Posterior cingulate gyrus (tissue), 11 donors: ENCODE measurements at regions not wholly inside any gene's neighbourhood (a gene's known extent, or its start where the extent isn't known, plus 50 kb on each side); places are given as distances from the start of the nearest gene placed in this dataset.

Experiments used
- DNase-seq, 10 donors: peaks; one replicate each; pipeline versions ENCODE4 v3.0.0 to v3.0.0-alpha.2; 2020 to 2021; ENCODE audit warnings: mixed read lengths in 3 of 10
- intact Hi-C: fragments of 100-400 bp; cut with DNase I; formaldehyde crosslinking; loops from one replicate; pipeline ENCODE4 v1.15.1; 2023

- DNase-seq = no peak
- intact Hi-C loops = no loop called here
These were observed 990.3 kb upstream of the ZNF722 start for GRCh38 chr7:63008366-63008765.

GRCh38 chr7:63009771-63010170, 988.9 kb upstream of the ZNF722 start:
- intact Hi-C loops = no loop called here
- no peak for DNase-seq

- DNase-seq = no peak
These were observed 985.9 kb upstream of the ZNF722 start for GRCh38 chr7:63012633-63013183.

GRCh38 chr7:63014792-63015191, 983.9 kb upstream of the ZNF722 start:
- DNase-seq = no peak
- intact Hi-C loops = no loop called here

More at GRCh38 chr7:63012633-63013183, 985.9 kb upstream of the ZNF722 start:
- intact Hi-C loops = no loop called here

GRCh38 chr7:63023182-63023787, 975.4 kb upstream of the ZNF722 start:
- intact Hi-C loops = no loop called here

GRCh38 chr7:63024446-63024845, 974.2 kb upstream of the ZNF722 start:
- intact Hi-C loops = no loop called here
- no peak for DNase-seq

More at GRCh38 chr7:63023182-63023787, 975.4 kb upstream of the ZNF722 start:
- no peak for DNase-seq

GRCh38 chr7:63025815-63026214, 972.8 kb upstream of the ZNF722 start:
- intact Hi-C loops = no loop called here
- no peak for DNase-seq

GRCh38 chr7:63027075-63027474, 971.6 kb upstream of the ZNF722 start:
- DNase-seq = no peak
- intact Hi-C loops = no loop called here

- intact Hi-C loops = no loop called here
- DNase-seq = no peak
These were observed 970.1 kb upstream of the ZNF722 start for GRCh38 chr7:63028376-63029206.

- intact Hi-C loops = no loop called here
- DNase-seq = no peak
These were observed 969.5 kb upstream of the ZNF722 start for GRCh38 chr7:63029207-63029522.

GRCh38 chr7:63030061-63030460, 968.6 kb upstream of the ZNF722 start:
- peak in 1 of 10 donors; percentile 24 for DNase-seq
- intact Hi-C loops = no loop called here

- DNase-seq = peak in 1 of 10 donors; percentile 48
- intact Hi-C loops = no loop called here
These were observed 966.7 kb upstream of the ZNF722 start for GRCh38 chr7:63031838-63032436.

- intact Hi-C loops = no loop called here
- peak in 1 of 10 donors; percentile 36 for DNase-seq
These were observed 961.4 kb upstream of the ZNF722 start for GRCh38 chr7:63037242-63037641.

GRCh38 chr7:63038987-63039386, 959.7 kb upstream of the ZNF722 start:
- intact Hi-C loops = no loop called here
- no peak for DNase-seq

GRCh38 chr7:63039882-63040281, 958.8 kb upstream of the ZNF722 start:
- DNase-seq = peak in 1 of 10 donors; percentile 39
- intact Hi-C loops = no loop called here

GRCh38 chr7:63040336-63040735, 958.3 kb upstream of the ZNF722 start:
- intact Hi-C loops = no loop called here
- DNase-seq = peak in 1 of 10 donors; percentile 47

- peak in 1 of 10 donors; percentile 51 for DNase-seq
- intact Hi-C loops = no loop called here
These were observed 957.6 kb upstream of the ZNF722 start for GRCh38 chr7:63040966-63041610.

GRCh38 chr7:63041786-63042185, 956.9 kb upstream of the ZNF722 start:
- no peak for DNase-seq

GRCh38 chr7:63042730-63043511, 955.7 kb upstream of the ZNF722 start:
- intact Hi-C loops = no loop called here
- peak in 1 of 10 donors; percentile 16 for DNase-seq

More at GRCh38 chr7:63041786-63042185, 956.9 kb upstream of the ZNF722 start:
- intact Hi-C loops = no loop called here
